HCT116 (cell line): ENCODE measurements at regions not wholly inside any gene's neighbourhood (a gene's known extent, or its start where the extent isn't known, plus 50 kb on each side); places are given as distances from the start of the nearest gene placed in this dataset.

Experiments
- ATAC-seq: fragments of 200-7000 bp; cut with Tn5 transposase; 2 replicates; pipeline ENCODE4 v1.9.1; 2020; ENCODE audit warnings: mild to moderate bottlenecking, moderate library complexity
- BruUV-seq: library from RNA; stranded (reverse); fragments of 400-500 nt; replicated peaks from 2 replicates; lab custom pipeline; 2021; lab: Mats Ljungman, UMichigan
- CTCF ChIA-PET: fragments of 300-600 bp; sonication (Branson Sonifier 250); formaldehyde crosslinking; loops from one replicate; lab custom pipeline; 2021; ENCODE audit warnings: antibody characterized with exemption; lab: Charles Lee
- POLR2A ChIA-PET: fragments of 300-600, 350-600 bp; sonication (Branson Sonifier 250); formaldehyde crosslinking; loops from one replicate; lab custom pipeline; 2021; ENCODE audit warnings: antibody characterized with exemption; lab: Charles Lee
- RAD21 ChIA-PET, 2 experiments: fragments of 300-600 bp; sonication (Branson Sonifier 250); formaldehyde crosslinking; loops; one replicate each; lab custom pipeline; 2023; ENCODE audit warnings: low total read pairs in 2 of 2; ENCODE audit not compliant: uncharacterized antibody in 2 of 2, unreplicated experiment in 2 of 2, low non-redundant PET in 1 of 2; lab: Charles Lee
- DNase-seq: peaks from one replicate; pipeline ENCODE4 v3.0.0-alpha.2; 2010; ENCODE audit warnings: low read depth, low spot score
- H2AFZ ChIP-seq: fragments of 200-600 bp; shearing (Covaris generic), sonication (generic); 2 replicates; pipeline ENCODE4 v1.6.1; 2017; ENCODE audit warnings: low read depth, mixed run types, mixed read lengths, antibody characterized with exemption, low read length; ENCODE audit not compliant: poor library complexity, severe bottlenecking
- H3K27ac ChIP-seq: 2 replicates; pipeline ENCODE4 v1.5.1; 2012; ENCODE audit warnings: low read depth, low read length
- H3K27me3 ChIP-seq: fragments of 200-600 bp; sonication (generic); 2 replicates; pipeline ENCODE4 v1.6.1; 2016; ENCODE audit warnings: mixed run types, low read length, mixed read lengths; ENCODE audit not compliant: insufficient read depth
- H3K36me3 ChIP-seq, 2 experiments: fragments of 200-500 bp in 1 of 2; fragments of 200-600 bp in 1 of 2; sonication (Bioruptor generic) in 1 of 2; sonication (generic) in 1 of 2; 2 replicates each; pipeline versions ENCODE4 v1.5.1 to v1.6.1; 2014 to 2016; ENCODE audit warnings: low read length in 2 of 2, inconsistent platforms in 1 of 2, mixed read lengths in 1 of 2, mixed run types in 1 of 2; ENCODE audit not compliant: insufficient read depth in 2 of 2, control insufficient read depth in 1 of 2
- H3K4me1 ChIP-seq, 2 experiments: fragments of 200-600 bp in 1 of 2; sonication (generic) in 1 of 2; 2 replicates each; pipeline versions ENCODE4 v1.5.1 to v1.6.1; 2012 to 2017; ENCODE audit warnings: low read length in 2 of 2, inconsistent platforms in 1 of 2, mild to moderate bottlenecking in 1 of 2, mixed read lengths in 1 of 2, mixed run types in 1 of 2, moderate library complexity in 1 of 2; ENCODE audit not compliant: insufficient read depth in 2 of 2, control insufficient read depth in 1 of 2
- H3K4me2 ChIP-seq: fragments of 200-600 bp; sonication (generic); 2 replicates; pipeline ENCODE4 v1.6.1; 2017; ENCODE audit warnings: mixed run types, low read length, mixed read lengths
- H3K4me3 ChIP-seq, 2 experiments: fragments of 200-600 bp in 1 of 2; sonication (generic) in 1 of 2; replicated peaks in 1 of 2; 2 replicates each; pipeline ENCODE4 v1.5.1; 2011 to 2016; ENCODE audit warnings: low read length in 2 of 2, control low read depth in 1 of 2, low read depth in 1 of 2, mild to moderate bottlenecking in 1 of 2, mixed read lengths in 1 of 2, mixed run types in 1 of 2
- H3K79me2 ChIP-seq: fragments of 200-600 bp; sonication (generic); 2 replicates; pipeline ENCODE4 v1.6.1; 2017; ENCODE audit warnings: mild to moderate bottlenecking, mixed run types, low read length, moderate library complexity, mixed read lengths; ENCODE audit not compliant: insufficient read depth
- H3K9ac ChIP-seq: fragments of 200-600 bp; sonication (generic); 2 replicates; pipeline ENCODE4 v1.6.1; 2016; ENCODE audit warnings: low read length, mixed read lengths
- H3K9me2 ChIP-seq: fragments of 200-600 bp; sonication (generic), shearing (Covaris generic); 2 replicates; pipeline ENCODE4 v1.6.1; 2017; ENCODE audit warnings: mixed run types, mild to moderate bottlenecking, moderate library complexity; ENCODE audit not compliant: insufficient read depth
- H3K9me3 ChIP-seq, 2 experiments: fragments of 200-500 bp in 1 of 2; fragments of 200-600 bp in 1 of 2; sonication (Bioruptor generic) in 1 of 2; sonication (generic) in 1 of 2; 2 replicates each; pipeline ENCODE4 v1.6.1; 2014 to 2017; ENCODE audit warnings: low read length in 2 of 2, mixed read lengths in 2 of 2, inconsistent platforms in 1 of 2, low read depth in 1 of 2, mild to moderate bottlenecking in 1 of 2, mixed run types in 1 of 2, moderate library complexity in 1 of 2; ENCODE audit not compliant: control insufficient read depth in 1 of 2, insufficient read depth in 1 of 2
- H4K20me1 ChIP-seq: fragments of 200-600 bp; sonication (generic), shearing (Covaris generic); 2 replicates; pipeline ENCODE4 v1.6.1; 2017; ENCODE audit warnings: mixed run types, mild to moderate bottlenecking, moderate library complexity; ENCODE audit not compliant: insufficient read depth
- CBX3 ChIP-seq: IDR thresholded peaks from 2 replicates; pipeline ENCODE4 v1.6.1; 2012; ENCODE audit warnings: low read depth
- EGR1 ChIP-seq: IDR thresholded peaks from 2 replicates; pipeline ENCODE4 v1.6.1; 2012; ENCODE audit warnings: low read depth
- ELF1 ChIP-seq: IDR thresholded peaks from 2 replicates; pipeline ENCODE4 v1.6.1; 2012; ENCODE audit warnings: low read depth, borderline replicate concordance
- FOSL1 ChIP-seq: IDR thresholded peaks from 2 replicates; pipeline ENCODE4 v1.6.1; 2012; ENCODE audit warnings: low read depth
- JUND ChIP-seq: IDR thresholded peaks from 2 replicates; pipeline ENCODE4 v1.6.1; 2012
- SP1 ChIP-seq: IDR thresholded peaks from 2 replicates; pipeline ENCODE4 v1.6.1; 2012; ENCODE audit warnings: low read depth
- SRF ChIP-seq: IDR thresholded peaks from 2 replicates; pipeline ENCODE4 v1.6.1; 2012; ENCODE audit warnings: low read depth
- TCF7L2 ChIP-seq: IDR thresholded peaks from 2 replicates; pipeline ENCODE4 v1.7.0; 2011; ENCODE audit warnings: borderline replicate concordance, inconsistent platforms; ENCODE audit not compliant: insufficient read depth, insufficient read length; ENCODE audit errors: extremely low read depth
- YY1 ChIP-seq: IDR thresholded peaks from 2 replicates; pipeline ENCODE4 v1.6.1; 2011; ENCODE audit warnings: low read length, low read depth, moderate library complexity, mild to moderate bottlenecking; ENCODE audit not compliant: insufficient replicate concordance; ENCODE audit errors: extremely low read depth
- intact Hi-C: fragments of 100-400 bp; cut with micrococcal nuclease; formaldehyde crosslinking; loops from 2 replicates; pipeline ENCODE4 v1.10.0; 2022
- TF ChIP-seq, protein P1 (sequence below): IDR thresholded peaks from 2 replicates; pipeline ENCODE4 v1.6.1; 2012
- TF ChIP-seq, protein P2 (sequence below): IDR thresholded peaks from 2 replicates; pipeline ENCODE4 v1.6.1; 2011; ENCODE audit warnings: mild to moderate bottlenecking, low read length, moderate library complexity; ENCODE audit not compliant: insufficient replicate concordance; ENCODE audit errors: extremely low read depth

DNA sequence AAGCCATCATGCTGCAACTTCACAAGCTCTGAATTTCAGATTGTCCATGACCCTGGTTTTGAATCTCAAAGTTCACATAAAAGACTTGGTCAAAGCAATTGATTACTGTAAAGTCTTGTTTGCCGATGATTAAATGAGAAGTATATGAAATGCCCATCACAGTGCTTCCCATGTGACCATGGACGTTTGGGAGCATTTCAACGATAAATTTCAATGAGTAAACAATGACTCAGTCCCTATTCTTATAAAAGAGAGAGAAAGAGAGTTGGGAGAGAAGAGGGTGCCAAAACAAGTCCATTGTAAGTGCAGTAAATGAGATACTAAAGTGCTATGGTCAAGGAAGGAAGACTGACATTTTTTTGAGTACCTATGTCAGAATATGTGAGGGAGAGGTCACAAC is 276.9 kb downstream of the SOX9 start:
- DNase-seq, result no peak
- TF ChIP-seq, protein P1, sequence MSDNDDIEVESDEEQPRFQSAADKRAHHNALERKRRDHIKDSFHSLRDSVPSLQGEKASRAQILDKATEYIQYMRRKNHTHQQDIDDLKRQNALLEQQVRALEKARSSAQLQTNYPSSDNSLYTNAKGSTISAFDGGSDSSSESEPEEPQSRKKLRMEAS, result no peak; the same call in 1 of the 2 replicates
- TF ChIP-seq FOSL1, result peak; percentile 65; the same call in 1 of the 2 replicates
- peak; percentile 63; the same call in 1 of the 2 replicates for TF ChIP-seq SP1
- TF ChIP-seq CBX3, result 0 out of 2 replicates have a peak, but pooled peaks have one; percentile 21
- TF ChIP-seq EGR1, result no peak
- TF ChIP-seq ELF1, result no peak
- TF ChIP-seq JUND, result peak; percentile 63
- Histone ChIP-seq H3K27me3 (no peaks in the 10 kb centered on the region), H2AFZ (no peak overlapping the region), H3K4me2 (peak overlapping the region; percentile 37), H3K79me2 (no peaks in the 10 kb centered on the region), H3K9me2 (no peaks in the 10 kb centered on the region), H3K36me3 (peaks cover 0 to 4% of the 10 kb centered on the region in 2 experiments; a peak in 1 of 4 replicates), H4K20me1 (no peaks in the 10 kb centered on the region), H3K27ac (0 out of 2 replicates have a peak overlapping the region, but pooled peaks have one; percentile 6), H3K9me3 (no peaks in the 10 kb centered on the region), H3K4me1 (peaks cover 47 to 86% of the 10 kb centered on the region in 2 experiments), H3K9ac (no peak overlapping the region), H3K4me3 (no peak overlapping the region)
- intact Hi-C loops, result no loop called here
- RAD21 ChIA-PET, result no interaction called here
- no peak for ATAC-seq
- no TSS peak for BruUV-seq
- POLR2A ChIA-PET, result no interaction called here
- CTCF ChIA-PET, result no interaction called here

DNA sequence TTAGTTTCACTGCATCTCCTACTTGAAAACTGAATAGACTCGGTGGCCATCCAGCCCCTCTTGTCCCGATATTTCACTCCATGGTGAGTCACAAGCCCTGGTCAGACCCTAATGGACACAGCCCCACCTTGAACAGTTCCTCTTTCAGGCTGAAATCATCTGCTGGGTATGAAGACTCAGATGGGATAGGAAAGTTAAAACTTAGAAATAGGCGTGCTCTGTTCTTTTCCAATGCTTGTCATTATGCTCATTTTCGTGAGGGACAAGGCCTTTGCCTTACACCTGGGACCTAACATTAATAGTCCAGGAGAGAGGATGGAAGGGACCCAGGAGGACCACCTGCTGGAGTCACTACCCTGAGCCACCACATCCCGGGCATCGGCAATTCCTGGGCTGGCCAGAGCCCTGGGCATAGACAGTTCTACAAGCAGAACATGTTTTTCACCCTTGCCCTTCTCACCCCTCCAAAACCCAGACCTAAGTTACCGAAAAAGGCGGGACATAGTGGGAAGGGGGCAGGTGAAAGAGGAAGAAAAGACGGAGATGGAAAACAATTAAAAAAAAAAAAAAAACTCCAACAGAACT is 278.3 kb downstream of the SOX9 start:
- no peak; the same call in 1 of the 2 replicates for TF ChIP-seq SP1
- TF ChIP-seq SRF, result no peak
- no peak for TF ChIP-seq JUND
- TF ChIP-seq EGR1, result no peak
- no peak for TF ChIP-seq YY1
- TF ChIP-seq TCF7L2, result no peak
- TF ChIP-seq, protein P1, result no peak
- TF ChIP-seq, protein P2, sequence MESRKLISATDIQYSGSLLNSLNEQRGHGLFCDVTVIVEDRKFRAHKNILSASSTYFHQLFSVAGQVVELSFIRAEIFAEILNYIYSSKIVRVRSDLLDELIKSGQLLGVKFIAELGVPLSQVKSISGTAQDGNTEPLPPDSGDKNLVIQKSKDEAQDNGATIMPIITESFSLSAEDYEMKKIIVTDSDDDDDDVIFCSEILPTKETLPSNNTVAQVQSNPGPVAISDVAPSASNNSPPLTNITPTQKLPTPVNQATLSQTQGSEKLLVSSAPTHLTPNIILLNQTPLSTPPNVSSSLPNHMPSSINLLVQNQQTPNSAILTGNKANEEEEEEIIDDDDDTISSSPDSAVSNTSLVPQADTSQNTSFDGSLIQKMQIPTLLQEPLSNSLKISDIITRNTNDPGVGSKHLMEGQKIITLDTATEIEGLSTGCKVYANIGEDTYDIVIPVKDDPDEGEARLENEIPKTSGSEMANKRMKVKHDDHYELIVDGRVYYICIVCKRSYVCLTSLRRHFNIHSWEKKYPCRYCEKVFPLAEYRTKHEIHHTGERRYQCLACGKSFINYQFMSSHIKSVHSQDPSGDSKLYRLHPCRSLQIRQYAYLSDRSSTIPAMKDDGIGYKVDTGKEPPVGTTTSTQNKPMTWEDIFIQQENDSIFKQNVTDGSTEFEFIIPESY, result no peak
- H3K4me2 ChIP-seq, result no peak overlapping the region; the same call in 1 of the 2 replicates
- H3K9me3 ChIP-seq, result no peaks in the 10 kb centered on the region
- intact Hi-C loops, result no loop called here
- no TSS peak for BruUV-seq
- no peak overlapping the region for H3K27ac ChIP-seq
- H3K27me3 ChIP-seq, result no peaks in the 10 kb centered on the region
- peaks cover 33 to 85% of the 10 kb centered on the region in 2 experiments for H3K4me1 ChIP-seq
- no peak for DNase-seq
- no peaks in the 10 kb centered on the region for H4K20me1 ChIP-seq
- RAD21 ChIA-PET, result no interaction called here
- H3K36me3 ChIP-seq, result peaks cover 0 to 7% of the 10 kb centered on the region in 2 experiments; a peak in 1 of 4 replicates
- H3K79me2 ChIP-seq, result no peaks in the 10 kb centered on the region
- H3K9me2 ChIP-seq, result no peaks in the 10 kb centered on the region
- POLR2A ChIA-PET, result no interaction called here
- ATAC-seq, result no peak
- H3K9ac ChIP-seq, result no peak overlapping the region
- CTCF ChIA-PET, result no interaction called here
- H2AFZ ChIP-seq, result no peak overlapping the region
- no peak overlapping the region for H3K4me3 ChIP-seq
